ENCODE measurements at regions not wholly inside any gene's neighbourhood (a gene's known extent, or its start where the extent isn't known, plus 50 kb on each side); places are given as distances from the start of the nearest gene placed in this dataset.

GRCh38 chr10:129174232-129175014 lies 292.6 kb upstream of the MGMT start (continued):
- no peak for TF ChIP-seq FOXJ3 (CRISPR knock-in tag; IDR thresholded peaks at IDR 0.05)

GRCh38 chr10:129179245-129179971 lies 287.6 kb upstream of the MGMT start:
- Histone ChIP-seq H2AFZ (ENCODE audit: low read depth) (no peak overlapping the region), H3K79me2 (ENCODE audit: insufficient read depth) (no peaks in the 10 kb centered on the region), H3K27me3 (ENCODE audit: insufficient read depth) (no peaks in the 10 kb centered on the region), H3K4me3 (ENCODE audit: low read depth in 2 of 2, low read length in 1 of 2) (no peak overlapping the region), H4K20me1 (ENCODE audit: insufficient read depth) (no peaks in the 10 kb centered on the region), H3F3A (replicated peaks; ENCODE audit: insufficient read depth) (no peaks in the 10 kb centered on the region), H3K9me2 (no peaks in the 10 kb centered on the region), H3K4me1 (ENCODE audit: control insufficient read depth in 1 of 2, insufficient read depth in 2 of 2, low read depth in 1 of 2, low read length in 1 of 2) (no peaks in the 10 kb centered on the region), H3K9ac (no peak overlapping the region), H3K36me3 (replicated peaks in 1 of 2; ENCODE audit: control insufficient read depth in 1 of 2, insufficient read depth in 2 of 2, low read length in 1 of 2) (no peaks in the 10 kb centered on the region), H3K9me3 (no peaks in the 10 kb centered on the region), H3K27ac (ENCODE audit: low read depth in 2 of 2, low read length in 1 of 2) (no peak overlapping the region), H3K4me2 (no peak overlapping the region)
- TF ChIP-seq SIN3A (IDR thresholded peaks at IDR 0.05; ENCODE audit: borderline replicate concordance, low read depth, low read length) = no peak
- TF ChIP-seq ELF1 (IDR thresholded peaks at IDR 0.05) = no peak
- no peak for TF ChIP-seq NRF1 (IDR thresholded peaks at IDR 0.05; ENCODE audit: low read depth, low read length)
- no peak for TF ChIP-seq MXI1 (IDR thresholded peaks at IDR 0.05; ENCODE audit: low read depth, low read length)
- no peak for TF ChIP-seq FOSL2 (IDR thresholded peaks at IDR 0.05; ENCODE audit: borderline replicate concordance, low read depth)
- TF ChIP-seq TEAD4 (IDR thresholded peaks at IDR 0.05; ENCODE audit: borderline replicate concordance, insufficient read depth) = no peak
- TF ChIP-seq ZBTB33 (IDR thresholded peaks at IDR 0.05; ENCODE audit: borderline replicate concordance, low read depth) = no peak
- TF ChIP-seq USF1 (IDR thresholded peaks at IDR 0.05; ENCODE audit: borderline replicate concordance, low read depth) = no peak
- no peak for TF ChIP-seq MAX (IDR thresholded peaks at IDR 0.05; ENCODE audit: low read depth)
- TF ChIP-seq YY1 (IDR thresholded peaks at IDR 0.05; ENCODE audit: low read depth) = no peak
- no peak for TF ChIP-seq JUND (IDR thresholded peaks at IDR 0.05)
- no peak for TF ChIP-seq RAD21 (IDR thresholded peaks at IDR 0.05; ENCODE audit: low read length)
- no peak for TF ChIP-seq SMC3 (IDR thresholded peaks at IDR 0.05; ENCODE audit: low read depth, low read length)
- TF ChIP-seq CHD2 (IDR thresholded peaks at IDR 0.05; ENCODE audit: low read length, partially characterized antibody) = no peak
- ChIA-PET CTCF (interaction anchor here (1.0 kb wide), 1 partner anchor 792 kb away, joined by 3 read pairs; no protein-coding TSS in a partner anchor), POLR2A (no interaction called here)
- no peak for DNase-seq
- 28% methylated on average over 9 of the region's 9 CpGs for WGBS (ENCODE audit: low lambda C conversion rate)
